GM18519 (cell line): ENCODE measurements at regions not wholly inside any gene's neighbourhood (a gene's known extent, or its start where the extent isn't known, plus 50 kb on each side); places are given as distances from the start of the nearest gene placed in this dataset.

ENCODE experiments used
- ATAC-seq: cut with Tn5 transposase; IDR thresholded peaks from one replicate; pipeline ENCODE4 v1.9.1; 2021; ENCODE audit warnings: mild to moderate bottlenecking, moderate library complexity; ENCODE audit not compliant: unreplicated experiment, low FRiP score

- ATAC-seq, result no peak
These were observed 76.6 kb upstream of the ACTBL2 start for GRCh38 chr5:57559110-57559635.

DNA sequence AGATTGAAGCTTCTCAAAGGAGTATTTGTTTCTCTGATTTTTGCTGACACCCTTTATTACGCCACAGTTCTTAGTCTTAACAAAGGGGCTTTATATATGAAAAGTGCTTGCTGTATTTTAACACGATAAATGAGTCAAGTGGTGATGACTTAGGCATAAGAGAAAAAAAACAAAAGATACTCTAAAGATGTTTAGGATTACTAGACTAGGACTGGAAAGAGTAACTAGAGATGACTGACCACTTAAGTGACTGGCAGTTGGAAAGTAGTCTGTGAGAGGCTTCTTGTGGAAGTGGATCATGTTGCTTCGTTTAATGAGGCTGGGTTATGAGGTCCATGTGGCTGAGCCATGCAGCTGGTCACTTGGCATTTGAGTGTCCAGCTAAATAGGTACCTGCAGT lies 69.4 kb upstream of the ACTBL2 start:
- no peak for ATAC-seq

DNA sequence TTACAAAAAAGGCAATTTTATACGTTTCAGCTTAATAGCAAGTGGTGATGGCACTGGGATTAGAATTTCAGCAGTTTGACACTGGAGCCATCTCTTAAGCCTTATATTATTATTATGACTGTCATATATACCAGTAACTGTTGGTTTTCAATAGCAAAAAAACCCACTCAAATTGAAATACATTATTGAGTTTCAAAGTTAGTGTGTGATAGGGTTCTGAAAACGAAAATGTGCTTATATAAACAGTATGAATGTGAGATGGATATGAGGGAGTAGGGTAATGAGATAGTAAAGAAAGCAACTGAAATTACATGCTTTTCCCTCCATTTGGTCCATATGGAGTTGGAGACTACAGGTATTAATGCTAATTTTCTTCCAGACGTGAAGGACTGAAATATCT lies 68.6 kb upstream of the ACTBL2 start:
- no peak for ATAC-seq

DNA sequence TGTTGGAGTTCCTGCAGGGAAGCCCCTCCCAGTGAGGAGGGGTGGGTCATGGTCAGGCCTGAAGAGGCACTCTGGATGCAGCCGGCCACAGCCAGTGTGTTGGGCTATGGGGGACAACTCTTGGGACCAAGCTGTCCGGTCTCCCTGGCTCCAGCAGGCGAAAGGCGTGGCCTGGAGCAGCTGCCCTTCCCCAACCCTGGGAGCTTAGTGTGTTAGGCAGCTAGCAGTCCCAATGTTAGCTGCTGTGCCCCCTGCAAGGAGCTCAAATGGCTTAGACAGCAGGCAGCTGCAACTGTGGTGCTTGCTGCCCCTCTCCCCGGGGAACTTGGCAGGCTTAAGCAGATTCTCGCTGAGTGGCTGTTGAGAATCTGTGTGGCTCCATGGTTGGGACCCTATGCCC lies 67.5 kb upstream of the ACTBL2 start:
- no peak for ATAC-seq

DNA sequence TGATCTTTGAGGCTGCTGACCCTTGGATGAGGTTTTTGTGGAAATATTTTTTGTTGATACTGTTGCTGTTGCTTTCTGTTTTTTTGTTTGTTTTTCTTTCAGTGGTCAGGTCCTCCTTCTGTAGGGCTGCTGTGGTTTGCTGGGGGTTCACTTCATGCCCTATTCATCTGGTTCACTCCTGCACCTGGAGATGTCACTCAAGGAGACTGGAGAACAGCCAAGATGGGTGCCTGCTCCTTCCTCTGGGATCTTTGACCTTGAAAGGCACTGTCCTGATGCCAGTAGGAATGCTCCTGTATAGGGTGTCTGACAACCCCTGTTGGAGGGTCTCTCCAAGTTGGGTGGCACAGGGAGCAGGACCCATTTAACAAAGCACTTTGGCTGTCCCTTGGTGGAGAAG lies 67.0 kb upstream of the ACTBL2 start:
- ATAC-seq, result no peak

DNA sequence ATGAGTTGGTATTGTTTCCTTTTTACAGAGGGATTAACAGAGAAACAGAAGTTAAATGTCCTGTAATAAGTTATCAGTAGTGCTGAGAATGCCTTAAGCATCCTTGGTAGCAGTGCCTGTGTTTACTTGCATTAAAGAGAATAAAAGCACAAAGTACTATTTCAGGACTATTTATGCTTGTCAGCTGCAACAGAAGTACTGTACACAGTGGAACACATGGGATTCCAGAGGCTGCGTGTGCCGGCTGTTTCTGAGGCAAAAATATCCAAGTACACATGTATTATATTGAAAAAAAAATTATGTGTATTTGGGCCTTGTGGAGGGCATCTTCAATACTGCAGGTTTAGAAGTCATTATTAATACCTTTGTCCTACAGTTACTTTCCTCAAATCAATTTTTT lies 58.2 kb upstream of the ACTBL2 start:
- no peak for ATAC-seq

DNA sequence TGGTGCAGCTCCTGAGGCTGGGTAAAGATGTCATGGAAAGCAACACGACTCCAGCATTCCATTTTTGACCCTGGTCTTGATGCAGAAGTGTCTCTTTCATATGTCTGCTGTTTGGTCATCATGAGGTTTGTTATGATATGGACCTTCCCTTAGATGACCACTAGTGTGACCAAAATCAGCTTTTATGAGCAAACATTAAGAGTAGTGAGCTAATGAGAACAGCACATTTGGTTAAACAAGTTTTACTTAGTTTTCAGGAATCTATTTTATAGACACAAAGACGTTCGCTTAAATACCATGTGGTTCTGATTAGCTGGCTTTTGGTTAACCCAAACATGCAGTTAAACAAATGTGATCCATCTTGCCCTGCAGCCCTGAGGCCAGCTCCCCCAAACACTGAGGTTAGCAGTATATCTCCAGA lies 56.7 kb upstream of the ACTBL2 start:
- no peak for ATAC-seq

DNA sequence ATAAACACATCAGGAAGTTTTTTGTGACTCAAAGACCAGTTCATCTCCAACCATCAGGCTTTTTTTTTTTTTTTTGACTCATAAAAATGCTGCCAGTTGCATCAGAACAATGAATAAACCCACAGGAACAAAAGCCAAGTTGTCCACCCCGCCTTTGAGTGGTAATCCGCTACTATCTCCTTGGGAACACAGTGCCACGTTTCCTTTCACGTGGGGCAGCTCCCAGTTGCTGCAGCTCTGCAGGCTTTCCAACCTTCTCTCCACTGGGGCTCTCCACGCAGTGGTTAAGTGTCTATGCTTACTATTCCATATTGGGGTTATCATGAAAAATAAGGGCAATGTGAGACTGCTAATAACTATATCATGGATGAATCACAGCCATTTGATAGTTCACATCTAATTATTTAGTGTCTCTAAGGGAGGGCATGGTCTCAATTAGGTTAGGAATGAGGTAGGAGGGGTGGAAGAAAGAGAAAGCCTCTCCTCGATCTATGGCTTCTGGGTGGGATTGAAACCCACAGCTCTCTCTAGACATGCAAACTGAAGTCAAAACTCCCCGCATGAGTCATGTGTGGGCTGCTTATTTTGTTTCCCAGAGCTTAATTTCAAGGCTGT lies 55.8 kb upstream of the ACTBL2 start:
- no peak for ATAC-seq

GRCh38 chr5:57537811-57538210 lies 55.2 kb upstream of the ACTBL2 start:
- no peak for ATAC-seq

GRCh38 chr5:57532513-57533497 lies 50.2 kb upstream of the ACTBL2 start:
- no peak for ATAC-seq
